ENCODE measurements at regions not wholly inside any gene's neighbourhood (a gene's known extent, or its start where the extent isn't known, plus 50 kb on each side); places are given as distances from the start of the nearest gene placed in this dataset.

DNA sequence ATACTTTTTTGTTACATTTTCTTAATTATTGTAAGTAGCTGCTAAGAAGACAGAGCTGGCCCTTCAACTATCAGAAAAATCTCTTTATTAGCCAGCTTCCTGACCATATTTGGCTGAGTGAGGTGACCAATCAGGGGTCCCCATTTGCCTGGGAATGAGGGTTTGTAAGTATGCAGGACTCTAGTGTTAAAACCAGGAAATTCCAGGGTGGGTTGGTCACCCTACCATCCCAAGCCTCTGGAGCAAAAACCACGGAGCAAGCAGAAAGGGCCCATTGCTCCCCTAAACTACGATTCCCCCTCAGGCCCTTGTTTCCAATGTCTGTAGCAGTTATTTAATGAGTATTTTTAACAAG is 165.6 kb upstream of the NCKAP5 start:
- POLR2A ChIA-PET: no interaction called here
- intact Hi-C loops (cut with micrococcal nuclease) (no loop called here), in situ Hi-C loops (cut with MboI) (no loop called here)
- Histone ChIP-seq H3K79me2 (ENCODE audit: control insufficient read depth, insufficient read depth, low read length) (no peaks in the 10 kb centered on the region), H3K27ac (ENCODE audit: extremely low read depth, low read depth, low read length) (no peak overlapping the region), H3K27me3 (ENCODE audit: control insufficient read depth in 2 of 2, insufficient read depth in 2 of 2, low read length in 2 of 2) (no peaks in the 10 kb centered on the region; a peak in 1 of 5 replicates), H2AFZ (ENCODE audit: low read depth, low read length) (no peak overlapping the region), H3K9me3 (replicated peaks; ENCODE audit: control insufficient read depth, insufficient read depth, low read depth, low read length) (no peaks in the 10 kb centered on the region), H3K4me1 (replicated peaks in 1 of 2; ENCODE audit: control insufficient read depth in 2 of 2, insufficient read depth in 2 of 2, low read length in 2 of 2) (no peaks in the 10 kb centered on the region), H3K4me3 (no peak overlapping the region), H3K36me3 (ENCODE audit: control insufficient read depth, insufficient read depth, low read length) (no peaks in the 10 kb centered on the region), H3K4me2 (ENCODE audit: insufficient read depth, low read length) (no peak overlapping the region), H3K9ac (ENCODE audit: insufficient read depth in 1 of 2, low read depth in 2 of 2, low read length in 2 of 2) (no peak overlapping the region), H3K9me1 (ENCODE audit: control insufficient read depth, insufficient read depth, low read length) (no peaks in the 10 kb centered on the region), H4K20me1 (replicated peaks; ENCODE audit: control insufficient read depth, insufficient read depth, low read length) (no peaks in the 10 kb centered on the region)
- FAIRE-seq (no peak), DNase-seq (ENCODE audit: extremely low read depth in 1 of 4, low spot score in 3 of 4) (no peak), ATAC-seq (no peak)
- WGBS (ENCODE audit: insufficient coverage, low coverage, missing lambda C conversion rate): 5% methylated on average over 2 of the region's 2 CpGs
- no TSS peak for BruUV-seq (replicated peaks)
- CTCF ChIA-PET (ENCODE audit: low intra/inter-chr PET ratio): no interaction called here
- no peak for TF ChIP-seq SMARCC2 (IDR thresholded peaks at IDR 0.05; ENCODE audit: low read depth)
- TF ChIP-seq TEAD4 (IDR thresholded peaks at IDR 0.05; ENCODE audit: low read length): no peak
- no peak for TF ChIP-seq TEAD4 (CRISPR knock-in tag; IDR thresholded peaks at IDR 0.05; ENCODE audit: borderline replicate concordance)
- TF ChIP-seq CTBP1 (IDR thresholded peaks at IDR 0.05; ENCODE audit: borderline replicate concordance): no peak
- no peak for TF ChIP-seq U2AF2 (optimal IDR thresholded peaks at IDR 0.05; ENCODE audit: low read depth, low read length)
- no peak for TF ChIP-seq JUND (IDR thresholded peaks at IDR 0.05; ENCODE audit: borderline replicate concordance, low read depth, low read length)
- TF ChIP-seq JUND (tag; IDR thresholded peaks at IDR 0.05; ENCODE audit: borderline replicate concordance, low read depth, low read length): no peak
- TF ChIP-seq ARID3B (CRISPR knock-in tag; IDR thresholded peaks at IDR 0.05; ENCODE audit: borderline replicate concordance): no peak
- TF ChIP-seq KLF6 (CRISPR knock-in tag; IDR thresholded peaks at IDR 0.05; ENCODE audit: borderline replicate concordance): no peak
- TF ChIP-seq SNAPC5 (CRISPR knock-in tag; IDR thresholded peaks at IDR 0.05): no peak
